Activated B cell treated with CpG ODN at 0.5 μM for 24 hours (primary cell): ENCODE measurements at regions not wholly inside any gene's neighbourhood (a gene's known extent, or its start where the extent isn't known, plus 50 kb on each side); places are given as distances from the start of the nearest gene placed in this dataset.

Source experiments
- ATAC-seq: fragments of 200-7000 bp; cut with Tn5 transposase; one replicate; pipeline ENCODE4 v1.10.0; 2021; ENCODE audit warnings: low read depth, mild to moderate bottlenecking, moderate library complexity
- CTCF ChIA-PET: fragments of 350-600 bp; sonication (Branson Sonifier 250); formaldehyde crosslinking; loops from one replicate; lab custom pipeline; 2021; ENCODE audit warnings: antibody characterized with exemption; lab: Charles Lee
- POLR2A ChIA-PET: fragments of 350-600 bp; sonication (Branson Sonifier 250); formaldehyde crosslinking; loops from one replicate; lab custom pipeline; 2021; ENCODE audit warnings: antibody characterized with exemption; lab: Charles Lee
- DNase-seq: peaks from one replicate; pipeline ENCODE4 v3.0.0; 2022
- H3K27ac Mint-ChIP-seq: one replicate; pipeline ENCODE4 v1.8.0; 2020; ENCODE audit warnings: mixed read lengths
- H3K27me3 Mint-ChIP-seq: one replicate; pipeline ENCODE4 v1.8.0; 2021; ENCODE audit warnings: mixed read lengths
- H3K36me3 Mint-ChIP-seq: one replicate; pipeline ENCODE4 v1.8.0; 2021; ENCODE audit warnings: low read depth, mixed read lengths
- H3K4me1 Mint-ChIP-seq: one replicate; pipeline ENCODE4 v1.8.0; 2021; ENCODE audit warnings: mixed read lengths
- H3K4me3 Mint-ChIP-seq: one replicate; pipeline ENCODE4 v1.8.0; 2020; ENCODE audit warnings: mild to moderate bottlenecking, mixed read lengths
- H3K9me3 Mint-ChIP-seq: one replicate; pipeline ENCODE4 v1.8.0; 2020; ENCODE audit warnings: mixed read lengths
- intact Hi-C: fragments of 100-400 bp; cut with micrococcal nuclease; formaldehyde crosslinking; loops from one replicate; pipeline ENCODE4 v1.15.1; 2024
- TF ChIP-seq, protein P1 (sequence below): fragments of 200-600 bp; IDR thresholded peaks from one replicate; pipeline ENCODE4 v1.8.0; 2022; ENCODE audit warnings: antibody characterized with exemption, mild to moderate bottlenecking

DNA sequence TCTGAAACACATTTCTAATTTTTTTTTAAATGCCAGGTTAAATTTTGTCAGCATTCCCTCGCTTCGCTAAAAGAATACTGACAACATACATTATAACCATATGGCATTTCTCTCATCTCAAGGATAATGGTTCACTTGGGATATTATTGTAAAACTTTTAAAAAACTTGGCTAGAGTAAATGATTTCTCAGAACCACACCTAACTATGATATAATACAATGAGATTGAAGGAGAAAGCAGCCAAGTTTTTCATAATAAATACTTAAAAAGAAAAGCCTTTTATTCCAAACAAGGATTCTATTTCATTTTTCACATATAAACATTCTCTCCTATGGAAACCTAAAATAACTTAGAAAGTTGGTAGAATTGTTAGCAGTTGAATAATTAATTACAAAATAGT lies 413.9 kb downstream of the HGF start:
- POLR2A ChIA-PET = no interaction called here
- TF ChIP-seq, protein P1, sequence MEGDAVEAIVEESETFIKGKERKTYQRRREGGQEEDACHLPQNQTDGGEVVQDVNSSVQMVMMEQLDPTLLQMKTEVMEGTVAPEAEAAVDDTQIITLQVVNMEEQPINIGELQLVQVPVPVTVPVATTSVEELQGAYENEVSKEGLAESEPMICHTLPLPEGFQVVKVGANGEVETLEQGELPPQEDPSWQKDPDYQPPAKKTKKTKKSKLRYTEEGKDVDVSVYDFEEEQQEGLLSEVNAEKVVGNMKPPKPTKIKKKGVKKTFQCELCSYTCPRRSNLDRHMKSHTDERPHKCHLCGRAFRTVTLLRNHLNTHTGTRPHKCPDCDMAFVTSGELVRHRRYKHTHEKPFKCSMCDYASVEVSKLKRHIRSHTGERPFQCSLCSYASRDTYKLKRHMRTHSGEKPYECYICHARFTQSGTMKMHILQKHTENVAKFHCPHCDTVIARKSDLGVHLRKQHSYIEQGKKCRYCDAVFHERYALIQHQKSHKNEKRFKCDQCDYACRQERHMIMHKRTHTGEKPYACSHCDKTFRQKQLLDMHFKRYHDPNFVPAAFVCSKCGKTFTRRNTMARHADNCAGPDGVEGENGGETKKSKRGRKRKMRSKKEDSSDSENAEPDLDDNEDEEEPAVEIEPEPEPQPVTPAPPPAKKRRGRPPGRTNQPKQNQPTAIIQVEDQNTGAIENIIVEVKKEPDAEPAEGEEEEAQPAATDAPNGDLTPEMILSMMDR = no peak
- Mint-ChIP-seq H3K9me3 (peaks cover 6% of the 10 kb centered on the region), H3K27me3 (no peaks in the 10 kb centered on the region), H3K4me1 (no peaks in the 10 kb centered on the region), H3K27ac (no peak overlapping the region), H3K36me3 (no peaks in the 10 kb centered on the region), H3K4me3 (no peak overlapping the region)
- DNase-seq = no peak
- no peak for ATAC-seq
- CTCF ChIA-PET = no interaction called here
- intact Hi-C loops = no loop called here

DNA sequence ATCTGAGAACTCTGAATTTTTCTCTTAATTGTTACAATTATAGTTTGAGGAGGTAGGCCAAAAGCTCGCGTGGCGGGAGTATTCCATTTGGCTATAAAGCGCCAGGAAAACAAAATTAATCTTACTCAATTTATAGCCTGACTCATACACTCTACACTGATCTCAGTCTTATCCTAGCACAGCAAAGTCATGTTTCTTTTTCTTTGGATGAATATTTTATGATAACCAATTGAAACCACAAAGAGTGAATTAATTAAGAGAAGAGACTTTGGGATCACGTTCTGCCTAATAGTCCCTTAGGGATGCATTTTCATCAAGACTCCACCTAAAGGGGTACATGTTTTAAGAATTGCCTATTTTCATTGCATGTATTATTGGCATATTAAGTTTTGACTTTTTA lies 420.8 kb downstream of the HGF start:
- POLR2A ChIA-PET = no interaction called here
- no peaks in the 10 kb centered on the region for H3K4me1 Mint-ChIP-seq
- no peak for DNase-seq
- no peaks in the 10 kb centered on the region for H3K27me3 Mint-ChIP-seq
- no peaks in the 10 kb centered on the region for H3K36me3 Mint-ChIP-seq
- ATAC-seq = no peak
- CTCF ChIA-PET = no interaction called here
- TF ChIP-seq, protein P1 = no peak
- H3K9me3 Mint-ChIP-seq = peaks cover 4% of the 10 kb centered on the region
- intact Hi-C loops = no loop called here
- H3K4me3 Mint-ChIP-seq = no peak overlapping the region
- H3K27ac Mint-ChIP-seq = no peak overlapping the region

DNA sequence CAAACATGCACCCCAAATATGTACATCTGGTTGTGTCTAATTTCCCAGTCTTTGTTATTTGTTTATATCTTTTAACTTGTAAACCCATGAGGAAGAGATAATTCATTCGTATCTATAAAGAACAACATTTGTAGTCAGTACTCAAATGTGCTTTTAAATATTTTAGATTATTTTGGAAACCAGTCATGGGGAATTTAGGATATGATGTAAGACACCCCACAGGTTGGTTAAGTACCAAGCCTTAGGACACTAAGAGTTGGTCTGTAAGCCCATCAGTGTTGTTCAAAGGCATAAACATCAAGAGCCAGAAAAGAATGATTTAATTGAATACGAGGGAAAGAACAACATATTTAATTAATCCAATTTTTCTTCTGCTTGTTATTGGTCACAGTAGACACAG lies 421.1 kb upstream of the SEMA3C start:
- no peaks in the 10 kb centered on the region for H3K27me3 Mint-ChIP-seq
- DNase-seq (no peak), ATAC-seq (no peak)
- H3K27ac Mint-ChIP-seq = no peak overlapping the region
- H3K9me3 Mint-ChIP-seq = no peaks in the 10 kb centered on the region
- intact Hi-C loops = no loop called here
- H3K36me3 Mint-ChIP-seq = no peaks in the 10 kb centered on the region
- POLR2A ChIA-PET = no interaction called here
- no peak overlapping the region for H3K4me3 Mint-ChIP-seq
- no peaks in the 10 kb centered on the region for H3K4me1 Mint-ChIP-seq
- CTCF ChIA-PET = no interaction called here
- TF ChIP-seq, protein P1 = no peak

GRCh38 chr7:81333536-81333935 lies 414.7 kb upstream of the SEMA3C start:
- Mint-ChIP-seq H3K4me1 (no peaks in the 10 kb centered on the region), H3K9me3 (no peaks in the 10 kb centered on the region), H3K36me3 (no peaks in the 10 kb centered on the region), H3K27ac (no peak overlapping the region), H3K4me3 (no peak overlapping the region), H3K27me3 (no peaks in the 10 kb centered on the region)
- ATAC-seq (no peak), DNase-seq (no peak)
- intact Hi-C loops = no loop called here
- TF ChIP-seq, protein P1 = no peak
- CTCF ChIA-PET = no interaction called here
- POLR2A ChIA-PET = no interaction called here

DNA sequence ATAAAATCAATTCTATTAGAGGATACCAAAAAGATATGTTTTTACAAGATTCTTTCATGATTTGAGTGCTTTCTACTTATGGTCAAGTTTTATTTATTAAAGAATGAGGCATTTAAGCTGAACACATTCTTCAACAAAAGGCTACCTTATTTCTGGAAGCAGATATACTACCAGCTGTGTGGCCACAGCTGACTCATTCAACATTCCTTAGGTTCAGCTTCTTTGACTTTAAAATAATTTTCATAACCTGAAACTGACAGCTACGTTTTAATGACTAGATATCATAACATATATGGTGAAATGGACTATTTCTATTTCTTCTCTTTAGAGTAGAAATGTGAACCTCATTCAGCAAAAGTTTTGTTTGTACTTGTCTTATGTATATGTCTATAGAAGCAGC lies 414.2 kb upstream of the SEMA3C start:
- TF ChIP-seq, protein P1 = no peak
- DNase-seq = no peak
- CTCF ChIA-PET = no interaction called here
- intact Hi-C loops = no loop called here
- Mint-ChIP-seq H3K36me3 (no peaks in the 10 kb centered on the region), H3K9me3 (no peaks in the 10 kb centered on the region), H3K4me1 (no peaks in the 10 kb centered on the region), H3K27ac (no peak overlapping the region), H3K27me3 (no peaks in the 10 kb centered on the region), H3K4me3 (no peak overlapping the region)
- POLR2A ChIA-PET = no interaction called here
- ATAC-seq = no peak
